Mesodermal cell (in vitro differentiated cells): ENCODE measurements at regions not wholly inside any gene's neighbourhood (a gene's known extent, or its start where the extent isn't known, plus 50 kb on each side); places are given as distances from the start of the nearest gene placed in this dataset.
A peak's percentile ranks its signal among the peaks of the same experiment; 100 is the strongest.

Source experiments
- H3K27ac ChIP-seq: 2 replicates; pipeline ENCODE4 v1.7.0; 2013; ENCODE audit warnings: mild to moderate bottlenecking, low read depth, low read length, moderate library complexity; ENCODE audit not compliant: severe bottlenecking
- H3K36me3 ChIP-seq: 2 replicates; pipeline ENCODE4 v1.7.1; 2013; ENCODE audit warnings: mild to moderate bottlenecking, low read length, moderate library complexity; ENCODE audit not compliant: control insufficient read depth, insufficient read depth
- H3K4me1 ChIP-seq: one replicate; pipeline ENCODE4 v1.7.1; 2013; ENCODE audit warnings: mild to moderate bottlenecking, low read length; ENCODE audit not compliant: insufficient read depth, control insufficient read depth, poor library complexity, severe bottlenecking
- H3K4me3 ChIP-seq: 2 replicates; pipeline ENCODE4 v1.7.0; 2013; ENCODE audit warnings: low read length, control low read depth, mild to moderate bottlenecking; ENCODE audit not compliant: insufficient read depth, poor library complexity, severe bottlenecking; ENCODE audit errors: extremely low read depth
- H3K9me3 ChIP-seq: 2 replicates; pipeline ENCODE4 v1.7.1; 2013; ENCODE audit warnings: mild to moderate bottlenecking, low read length, moderate library complexity; ENCODE audit not compliant: control insufficient read depth
- WGBS, 2 experiments: methylation state at CpG; one replicate each; pipeline ENCODE4 v1.1.5; 2013; ENCODE audit warnings: missing lambda C conversion rate in 2 of 2; ENCODE audit not compliant: insufficient coverage in 2 of 2; 5-methylcytosine and 5-hydroxymethylcytosine counted together

GRCh38 chr11:42271306-42271705, 811.9 kb upstream of the LRRC4C start:
- no peaks in the 10 kb centered on the region for H3K4me1 ChIP-seq
- WGBS, 2 experiments, result no CpG with 5 or more reads among the region's 3 CpGs
- H3K4me3 ChIP-seq, result no peak overlapping the region

GRCh38 chr11:42273977-42274376, 814.5 kb upstream of the LRRC4C start:
- no peaks in the 10 kb centered on the region for H3K36me3 ChIP-seq
- no peaks in the 10 kb centered on the region for H3K4me1 ChIP-seq
- WGBS, 2 experiments, result 83 to 100% methylated on average over 1 to 2 of the region's 6 CpGs
- no peak overlapping the region for H3K4me3 ChIP-seq
- H3K9me3 ChIP-seq, result peaks cover 12% of the 10 kb centered on the region
- H3K27ac ChIP-seq, result no peak overlapping the region

More at GRCh38 chr11:42271306-42271705, 811.9 kb upstream of the LRRC4C start:
- no peak overlapping the region for H3K27ac ChIP-seq
- no peaks in the 10 kb centered on the region for H3K36me3 ChIP-seq
- peaks cover 8% of the 10 kb centered on the region for H3K9me3 ChIP-seq

GRCh38 chr11:42296910-42297309, 837.5 kb upstream of the LRRC4C start:
- Histone ChIP-seq H3K4me1 (no peaks in the 10 kb centered on the region), H3K27ac (no peak overlapping the region), H3K9me3 (no peaks in the 10 kb centered on the region), H3K4me3 (no peak overlapping the region), H3K36me3 (no peaks in the 10 kb centered on the region)
- WGBS, 2 experiments, result no CpG with 5 or more reads among the region's 1 CpG

- Histone ChIP-seq H3K36me3 (no peaks in the 10 kb centered on the region), H3K4me1 (no peaks in the 10 kb centered on the region), H3K27ac (no peak overlapping the region), H3K4me3 (no peak overlapping the region), H3K9me3 (no peaks in the 10 kb centered on the region)
- 100% methylated on average over 1 of the region's 1 CpG; no CpG with 5 or more reads in 1 of the 2 experiments for WGBS, 2 experiments
Measured at GRCh38 chr11:42299780-42300179, 840.3 kb upstream of the LRRC4C start.

- no CpG with 5 or more reads among the region's 2 CpGs for WGBS, 2 experiments
- H3K27ac ChIP-seq, result no peak overlapping the region
- no peak overlapping the region for H3K4me3 ChIP-seq
- H3K4me1 ChIP-seq, result no peaks in the 10 kb centered on the region
- H3K36me3 ChIP-seq, result no peaks in the 10 kb centered on the region
- H3K9me3 ChIP-seq, result no peaks in the 10 kb centered on the region
Measured at GRCh38 chr11:42301777-42302176, 842.3 kb upstream of the LRRC4C start.

GRCh38 chr11:42311514-42311913, 852.1 kb upstream of the LRRC4C start:
- Histone ChIP-seq H3K4me1 (no peaks in the 10 kb centered on the region), H3K36me3 (no peaks in the 10 kb centered on the region), H3K4me3 (no peak overlapping the region), H3K9me3 (no peaks in the 10 kb centered on the region), H3K27ac (no peak overlapping the region)
- WGBS, 2 experiments, result 81 to 90% methylated on average over 2 of the region's 3 CpGs

- Histone ChIP-seq H3K4me3 (no peak overlapping the region), H3K9me3 (no peaks in the 10 kb centered on the region), H3K4me1 (no peaks in the 10 kb centered on the region), H3K27ac (no peak overlapping the region), H3K36me3 (no peaks in the 10 kb centered on the region)
- 0% methylated on average over 1 of the region's 2 CpGs; no CpG with 5 or more reads in 1 of the 2 experiments for WGBS, 2 experiments
Measured at GRCh38 chr11:42311944-42312343, 852.5 kb upstream of the LRRC4C start.

GRCh38 chr11:42315267-42315666, 855.8 kb upstream of the LRRC4C start:
- H3K9me3 ChIP-seq, result no peaks in the 10 kb centered on the region
- no peaks in the 10 kb centered on the region for H3K4me1 ChIP-seq
- peak overlapping the region; percentile 79 for H3K27ac ChIP-seq
- no peak overlapping the region for H3K4me3 ChIP-seq
- no peaks in the 10 kb centered on the region for H3K36me3 ChIP-seq
- WGBS, 2 experiments, result 100% methylated on average over 1 of the region's 1 CpG

GRCh38 chr11:42315846-42316245, 856.4 kb upstream of the LRRC4C start:
- H3K4me1 ChIP-seq, result no peaks in the 10 kb centered on the region
- no peaks in the 10 kb centered on the region for H3K36me3 ChIP-seq
- 100% methylated on average over 1 of the region's 1 CpG for WGBS, 2 experiments
- H3K4me3 ChIP-seq, result no peak overlapping the region
- peak overlapping the region; percentile 79 for H3K27ac ChIP-seq
- no peaks in the 10 kb centered on the region for H3K9me3 ChIP-seq

GRCh38 chr11:42319921-42320320, 860.5 kb upstream of the LRRC4C start:
- no peak overlapping the region for H3K4me3 ChIP-seq
- H3K27ac ChIP-seq, result no peak overlapping the region
- no peaks in the 10 kb centered on the region for H3K4me1 ChIP-seq
- no peaks in the 10 kb centered on the region for H3K36me3 ChIP-seq
- H3K9me3 ChIP-seq, result no peaks in the 10 kb centered on the region

- Histone ChIP-seq H3K4me3 (no peak overlapping the region), H3K4me1 (no peaks in the 10 kb centered on the region), H3K27ac (no peak overlapping the region), H3K36me3 (no peaks in the 10 kb centered on the region), H3K9me3 (no peaks in the 10 kb centered on the region)
- WGBS, 2 experiments, result 74 to 85% methylated on average over 3 to 4 of the region's 5 CpGs
Measured at GRCh38 chr11:42329929-42330565, 870.6 kb upstream of the LRRC4C start.
